ENCODE measurements at regions not wholly inside any gene's neighbourhood (a gene's known extent, or its start where the extent isn't known, plus 50 kb on each side); places are given as distances from the start of the nearest gene placed in this dataset.

- TF ChIP-seq CTCF (IDR thresholded peaks at IDR 0.05) (no peak), POLR2AphosphoS5 (IDR thresholded peaks at IDR 0.05) (no peak), POLR2A (IDR thresholded peaks at IDR 0.05) (no peak)
Measured at GRCh38 chr9:107861075-107861474, 371.5 kb upstream of the KLF4 start.
